ENCODE measurements at regions not wholly inside any gene's neighbourhood (a gene's known extent, or its start where the extent isn't known, plus 50 kb on each side); places are given as distances from the start of the nearest gene placed in this dataset.
"Not testable (repeated sequence)": the region's sequence is repeated elsewhere in the genome, so short reads cannot be mapped to it uniquely, and the experiment has no call there.

DNA sequence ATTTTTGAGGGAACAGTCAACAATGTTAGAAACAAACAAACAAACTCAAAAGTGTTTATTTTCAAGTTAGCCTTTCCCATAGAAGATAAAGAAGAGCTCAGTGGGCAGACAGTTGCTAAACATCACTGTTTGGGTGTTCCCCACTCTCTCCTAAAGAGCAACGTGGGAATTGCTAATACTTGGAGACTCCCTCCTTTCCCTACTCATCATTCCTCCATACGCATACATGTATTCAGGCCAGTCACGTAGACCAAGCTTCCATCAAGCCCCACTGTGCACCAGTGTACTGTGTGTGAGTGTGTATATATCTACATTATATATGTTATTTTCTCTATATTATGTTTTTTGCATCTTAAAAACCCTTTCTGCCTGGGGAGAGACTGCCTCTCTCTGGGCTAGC lies 115.0 kb upstream of the EGFLAM start:
- DNase-seq = no peak

DNA sequence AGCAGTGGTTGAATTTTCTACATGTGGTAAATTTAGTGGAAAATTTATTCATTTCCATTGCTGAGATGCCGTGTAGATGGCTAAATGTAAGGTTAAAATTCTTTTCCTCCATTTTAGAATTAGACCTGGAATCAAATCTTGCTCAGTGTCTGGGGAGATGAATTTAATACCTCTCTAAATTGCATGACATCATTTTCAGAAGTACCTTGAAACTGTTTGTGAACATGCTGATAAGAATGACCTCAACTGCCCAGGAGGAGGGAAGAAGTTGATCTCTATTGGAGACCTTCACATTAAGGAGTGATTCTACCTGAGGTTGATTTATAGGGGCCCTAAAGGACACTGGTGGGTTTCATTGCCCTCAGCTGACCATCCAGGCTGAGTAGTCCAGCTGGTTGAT lies 116.7 kb upstream of the EGFLAM start:
- DNase-seq = no peak

DNA sequence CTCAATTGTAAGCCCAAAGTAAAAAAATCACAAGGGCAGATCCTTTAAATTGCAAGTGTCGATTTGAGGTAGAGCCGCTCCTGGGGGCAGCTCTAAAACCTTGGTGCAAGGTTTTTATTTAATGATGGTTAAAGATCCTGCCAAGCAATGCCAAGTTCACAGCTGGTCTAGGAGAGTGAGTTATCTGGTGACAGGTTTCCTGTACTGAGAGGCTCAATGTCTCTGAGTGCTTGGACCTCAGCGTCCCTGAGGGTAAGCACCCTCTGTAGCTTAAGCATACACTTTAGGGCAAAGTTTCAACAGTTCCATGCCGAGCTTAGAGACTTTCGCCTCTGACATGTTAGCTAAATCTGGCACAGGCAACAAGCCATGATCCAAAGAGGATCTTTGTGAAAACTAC lies 119.8 kb upstream of the EGFLAM start:
- no peak for DNase-seq

DNA sequence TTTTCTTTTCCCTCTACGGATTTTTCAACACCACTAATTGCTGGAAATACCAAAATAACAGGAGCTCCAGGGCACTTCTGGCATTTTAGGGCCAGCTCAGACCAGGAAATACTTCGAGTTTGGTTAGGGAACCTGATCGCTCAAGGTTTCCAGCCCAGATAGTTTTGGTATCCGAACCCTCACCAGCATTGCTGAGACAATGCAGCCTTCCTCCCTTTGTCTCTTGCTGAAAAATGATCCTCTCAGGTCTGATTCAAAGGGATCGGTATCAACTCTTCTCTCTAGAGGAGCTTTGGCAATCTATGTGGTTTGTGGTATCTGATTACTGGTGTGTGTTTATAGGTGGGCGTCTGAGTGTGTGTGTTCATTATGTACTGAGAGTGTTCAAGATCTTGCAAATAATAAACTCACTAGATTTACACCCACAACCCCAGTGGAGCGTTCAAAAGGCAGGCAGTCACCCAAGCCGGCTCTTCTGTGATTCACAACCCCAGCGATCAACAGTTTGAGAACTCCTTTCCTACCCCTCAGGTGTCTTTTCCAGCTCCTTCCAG lies 122.8 kb upstream of the EGFLAM start:
- no peak for DNase-seq

DNA sequence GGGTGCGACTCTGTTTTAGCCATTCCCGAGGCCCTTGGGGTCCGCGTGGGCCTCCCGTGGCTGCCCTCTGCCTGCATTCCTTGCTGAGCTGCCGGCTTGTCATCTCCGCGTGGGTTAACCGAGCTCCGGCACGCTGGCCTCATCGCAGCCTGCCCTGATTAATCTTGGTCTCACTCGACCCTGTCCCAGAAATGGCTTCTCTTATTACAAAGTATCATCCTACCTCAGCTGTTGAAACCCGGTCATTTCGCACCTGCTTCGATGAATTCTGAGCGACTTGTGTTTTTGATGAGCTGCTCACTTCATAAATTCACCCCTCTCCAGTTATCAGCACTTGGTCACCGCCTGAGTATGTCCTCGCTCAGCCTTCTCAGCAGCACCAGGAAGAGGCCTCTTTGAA lies 123.5 kb upstream of the EGFLAM start:
- no peak for DNase-seq

DNA sequence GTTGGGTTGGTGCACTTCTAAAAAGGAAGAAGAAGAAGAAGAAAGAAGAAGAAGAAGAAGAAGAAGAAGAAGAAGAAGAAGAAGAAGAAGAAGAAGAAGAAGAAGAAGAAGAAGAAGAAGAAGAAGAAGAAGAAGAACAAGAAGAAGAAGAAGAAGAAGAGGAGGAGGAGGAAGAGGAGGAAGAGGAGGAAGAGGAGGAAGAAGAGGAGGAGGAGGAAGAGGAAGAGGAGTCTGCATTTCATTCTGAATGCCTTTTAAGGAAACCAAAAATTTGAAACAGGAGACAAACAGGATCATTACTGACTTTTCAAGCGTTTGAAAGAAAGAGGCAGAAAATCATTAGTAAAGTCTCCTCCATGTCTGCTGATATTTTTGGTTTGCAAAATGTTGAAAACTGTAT lies 124.1 kb upstream of the EGFLAM start:
- DNase-seq = not testable (repeated sequence)

DNA sequence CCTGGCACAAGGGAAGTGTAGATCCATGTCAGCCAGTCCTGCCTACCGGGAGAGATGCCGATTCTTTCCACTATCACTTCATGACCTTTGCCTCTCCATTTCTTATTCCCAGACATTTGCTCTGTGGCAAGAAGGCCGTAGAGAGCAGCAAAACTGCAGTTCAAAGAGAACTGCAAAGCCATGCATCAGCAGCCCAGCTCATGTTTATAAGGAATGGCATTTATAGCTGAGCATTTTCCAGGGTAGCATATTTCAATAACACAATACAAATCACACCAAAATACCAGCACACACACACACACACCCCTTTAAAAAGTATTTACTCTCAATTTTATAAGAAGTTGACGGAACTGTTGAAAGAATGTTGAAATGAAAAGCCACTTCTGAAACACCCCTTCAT lies 126.7 kb upstream of the EGFLAM start:
- no peak for DNase-seq

DNA sequence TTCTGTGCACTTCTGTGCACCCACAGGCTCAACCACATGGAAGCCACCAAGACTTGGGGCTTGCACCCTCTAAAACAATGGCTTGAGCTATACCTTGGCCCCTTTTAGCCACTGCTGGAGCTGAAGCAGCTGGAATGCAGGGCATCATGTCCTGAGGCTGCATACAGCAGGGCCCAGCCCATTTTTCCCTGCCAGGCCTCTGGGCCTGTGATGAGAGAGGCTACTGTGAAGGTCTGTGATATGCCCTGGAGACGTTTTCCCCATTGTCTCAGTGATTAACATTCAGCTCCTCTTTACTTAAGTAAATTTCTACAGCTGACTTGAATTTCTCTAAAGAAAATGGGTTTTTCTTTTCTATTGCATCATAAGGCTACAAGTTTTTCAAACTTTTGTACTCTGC lies 134.0 kb upstream of the EGFLAM start:
- no peak for DNase-seq

DNA sequence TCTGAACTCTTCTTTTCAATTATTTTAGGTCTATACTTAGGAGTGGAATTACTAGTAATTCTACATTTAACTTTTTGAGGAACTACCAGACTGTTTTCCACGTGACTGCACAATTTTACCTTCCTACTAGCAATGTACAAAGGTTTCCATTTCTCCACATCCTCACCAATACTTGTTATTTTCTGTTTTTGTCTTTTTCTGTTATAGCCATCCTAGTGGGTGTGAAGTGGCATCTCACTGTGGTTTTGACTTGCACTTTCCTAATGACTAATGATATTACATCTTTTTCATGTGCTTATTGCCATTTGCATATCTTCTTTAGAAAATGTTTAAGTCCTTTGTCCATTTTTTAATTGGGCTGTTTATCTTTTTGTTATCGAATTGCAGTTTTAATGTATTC lies 136.9 kb upstream of the EGFLAM start:
- no peak for DNase-seq

DNA sequence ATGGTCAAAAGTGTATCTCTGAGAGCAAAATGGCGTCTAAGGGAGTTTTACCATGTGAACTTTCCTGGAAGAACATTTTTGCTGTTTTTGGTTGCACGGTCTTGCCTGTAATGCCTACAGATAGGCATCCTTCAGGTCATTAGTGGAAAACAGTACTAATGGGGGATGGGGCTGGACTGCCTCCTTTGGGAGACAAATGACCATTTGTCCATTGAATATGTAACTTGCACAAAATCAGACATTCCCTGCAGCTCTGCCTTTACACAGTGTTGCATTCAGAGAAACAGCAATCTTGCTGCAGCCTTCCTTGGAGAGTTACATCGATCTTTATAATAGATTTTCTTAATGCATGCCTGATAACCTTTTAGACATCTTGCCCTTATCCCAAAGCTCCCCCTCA lies 138.5 kb upstream of the EGFLAM start:
- DNase-seq = no peak

DNA sequence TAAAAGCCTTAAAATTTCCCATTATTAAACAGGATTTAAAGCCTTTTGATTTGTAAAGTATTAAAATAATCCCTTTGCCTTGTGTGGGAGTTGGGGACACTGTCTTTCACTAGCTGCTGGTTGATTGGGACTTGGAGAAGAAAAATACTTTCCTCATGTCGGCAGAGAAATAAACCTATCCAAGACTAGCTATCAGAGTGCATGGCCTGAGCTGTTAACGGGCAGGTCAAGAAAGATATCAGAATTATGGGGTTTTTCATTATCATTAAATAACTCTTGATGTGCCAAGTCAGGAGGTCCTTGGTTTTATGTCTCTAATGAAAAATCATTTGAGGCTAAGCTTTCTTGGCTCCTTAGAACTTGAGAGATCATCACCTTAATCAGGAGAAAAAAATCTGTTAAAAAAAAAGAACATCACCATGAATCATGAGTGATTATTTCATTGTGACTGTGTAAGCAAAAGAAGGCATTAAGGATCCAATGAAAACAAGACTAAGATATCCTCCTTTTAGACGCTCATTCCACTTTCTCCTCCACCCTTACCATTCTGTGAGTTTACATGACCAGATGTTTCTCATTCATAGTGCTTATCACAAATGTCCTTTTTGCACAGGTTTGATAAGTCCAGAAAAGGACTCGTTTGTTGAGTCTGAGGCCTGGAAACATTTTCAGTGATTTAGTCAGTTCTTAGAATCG lies 140.4 kb upstream of the EGFLAM start:
- no peak for DNase-seq

DNA sequence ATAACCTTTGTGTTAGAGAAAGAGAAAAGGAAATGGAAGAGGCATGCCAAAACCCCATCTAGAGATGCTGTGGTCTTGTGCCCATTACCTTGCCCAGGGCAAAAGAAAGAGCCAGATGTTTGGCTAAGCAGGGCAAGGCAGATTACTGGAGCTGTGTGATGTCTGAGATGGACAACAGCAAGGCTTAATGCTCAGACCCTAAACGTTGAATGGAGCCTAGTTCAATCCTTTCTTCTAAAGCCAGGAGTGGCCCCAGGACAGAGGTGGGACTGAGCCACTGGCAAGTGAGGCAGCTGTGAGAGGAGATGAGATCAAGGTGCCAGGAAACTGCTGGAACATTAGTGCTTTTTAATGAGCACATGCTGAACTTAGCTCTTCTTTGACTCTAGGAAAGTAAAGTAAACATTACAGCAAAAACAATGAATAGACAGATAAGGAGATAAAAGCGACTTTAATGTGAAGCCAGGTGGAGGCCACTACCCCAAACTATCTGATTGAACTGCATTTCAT lies 143.0 kb upstream of the EGFLAM start:
- DNase-seq = no peak

DNA sequence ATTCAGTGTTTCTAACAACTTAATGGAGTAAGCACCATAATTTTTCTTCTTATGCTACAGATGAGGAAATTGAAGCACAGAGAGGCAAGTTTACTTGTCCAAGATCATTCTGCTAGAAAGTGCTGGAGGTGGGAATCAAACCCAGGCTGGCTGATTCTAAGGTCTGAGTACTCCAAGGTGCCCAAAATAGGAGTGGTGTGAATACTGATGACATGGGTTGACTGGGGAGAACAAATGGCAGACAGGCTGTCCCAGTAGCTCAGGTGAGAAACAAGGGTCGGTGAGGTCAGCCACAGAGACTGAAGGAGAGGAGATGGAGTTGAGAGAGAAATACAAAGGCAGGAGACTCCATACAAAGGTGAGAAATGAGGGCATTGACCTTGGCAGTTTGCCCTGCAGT lies 144.5 kb upstream of the EGFLAM start:
- DNase-seq = no peak

DNA sequence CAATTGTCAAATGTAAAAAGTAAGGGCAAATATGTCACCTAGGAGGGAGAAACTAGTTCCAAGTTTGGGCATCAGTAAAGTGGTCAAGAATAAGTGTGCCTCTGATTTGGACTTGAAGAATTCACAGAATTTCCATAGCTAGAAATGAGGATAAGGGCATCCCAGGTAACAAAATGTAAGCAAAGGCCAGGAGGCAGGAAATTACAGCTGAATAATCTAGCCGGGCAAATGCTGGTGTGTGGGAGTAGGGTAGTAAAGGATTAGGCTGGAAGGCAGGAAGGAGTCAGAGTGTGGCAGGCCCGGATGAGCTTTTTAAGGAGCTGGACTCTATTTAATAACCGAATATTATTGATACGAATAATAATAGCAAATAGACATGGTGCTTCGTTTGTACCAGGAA lies 144.9 kb upstream of the EGFLAM start:
- DNase-seq = no peak

DNA sequence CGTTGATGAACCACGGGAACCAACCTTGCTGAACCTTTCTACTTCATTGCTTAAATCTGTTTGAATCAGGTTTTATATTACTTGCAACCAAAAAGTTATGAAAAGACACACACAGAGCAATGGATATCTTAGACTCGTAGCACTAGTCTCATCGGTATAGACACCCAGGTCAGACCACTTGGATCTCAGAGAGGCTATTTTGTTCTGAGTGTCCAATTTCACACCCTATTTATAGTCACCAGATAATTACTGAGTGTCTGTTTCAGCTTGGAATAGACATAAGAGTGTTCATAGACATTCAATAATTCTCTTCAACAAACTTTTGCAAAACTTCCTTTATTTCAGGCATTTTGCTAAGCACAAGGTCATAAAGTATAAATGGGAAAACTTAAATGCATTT lies 145.4 kb upstream of the EGFLAM start:
- no peak for DNase-seq

DNA sequence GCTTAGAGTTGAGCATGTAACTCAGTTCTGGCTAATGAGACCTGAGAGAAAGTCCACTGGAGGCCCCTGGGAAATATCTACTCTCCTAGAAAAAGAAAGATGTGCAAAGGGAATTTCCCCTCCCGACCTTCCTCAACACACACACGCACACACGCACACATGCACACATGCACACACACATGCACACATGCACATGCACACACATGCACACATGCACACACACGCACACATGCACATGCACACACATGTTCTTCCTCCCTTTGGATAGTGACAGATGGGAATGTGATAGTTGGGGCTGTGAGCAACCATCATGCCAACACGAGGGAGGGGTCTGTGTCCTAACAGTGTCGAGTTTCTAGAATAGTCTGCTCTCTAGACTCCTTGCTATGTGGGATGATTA lies 148.2 kb upstream of the EGFLAM start:
- DNase-seq = no peak

DNA sequence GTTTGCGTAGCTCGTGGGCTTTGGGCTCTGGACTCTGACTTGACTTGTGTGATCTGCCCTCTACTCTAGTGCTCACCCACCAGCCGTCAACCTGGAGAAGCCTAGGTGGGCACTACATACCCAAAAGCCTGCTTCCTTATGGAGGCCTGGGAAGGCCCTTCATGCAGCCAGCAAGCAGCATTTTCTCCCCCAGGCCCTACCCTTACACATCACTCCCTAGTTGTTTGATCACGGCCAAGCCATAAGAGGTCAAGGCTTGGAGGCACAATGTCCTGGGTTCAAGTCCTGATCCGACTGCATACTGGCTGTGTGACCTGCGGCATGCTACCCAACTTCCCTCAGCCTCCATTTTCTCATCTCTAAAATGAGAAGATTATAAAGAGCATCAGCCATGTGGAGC lies 151.3 kb upstream of the EGFLAM start:
- no peak for DNase-seq

DNA sequence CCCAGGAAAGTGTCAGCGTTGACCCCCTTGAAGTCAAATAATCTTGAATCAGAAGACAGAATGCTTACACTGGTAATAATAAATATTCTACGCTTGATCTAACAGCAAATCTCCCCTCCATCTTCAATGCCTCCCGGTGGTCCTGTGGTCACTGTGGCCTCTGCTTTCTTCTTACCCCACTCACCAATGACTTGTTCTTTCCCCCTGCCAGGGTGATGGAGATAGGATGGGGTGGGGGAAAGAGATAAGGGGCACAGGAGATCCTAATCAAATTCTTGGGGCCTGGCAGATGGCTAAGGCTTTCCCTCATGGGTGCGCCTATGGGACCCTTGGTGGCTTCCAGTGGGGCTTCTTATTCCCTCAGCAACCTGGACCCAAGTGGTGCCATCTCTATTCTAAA lies 152.6 kb upstream of the EGFLAM start:
- no peak for DNase-seq

DNA sequence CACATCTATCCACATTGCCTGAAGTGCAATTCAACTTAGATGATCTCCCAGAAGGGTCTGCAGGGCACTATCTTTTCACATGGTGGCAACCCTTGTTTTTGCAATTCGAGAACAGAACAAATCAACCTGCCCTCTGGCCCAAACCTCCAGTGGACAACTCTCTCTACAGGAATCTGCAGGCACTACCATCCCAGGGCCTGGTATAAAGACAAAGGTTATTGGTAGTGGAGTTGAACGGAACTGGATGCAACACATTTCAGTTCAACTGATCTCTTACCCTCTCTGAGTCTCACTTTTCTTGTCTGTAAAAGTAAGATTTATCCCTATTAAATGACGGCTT lies 153.2 kb upstream of the EGFLAM start:
- DNase-seq = no peak

DNA sequence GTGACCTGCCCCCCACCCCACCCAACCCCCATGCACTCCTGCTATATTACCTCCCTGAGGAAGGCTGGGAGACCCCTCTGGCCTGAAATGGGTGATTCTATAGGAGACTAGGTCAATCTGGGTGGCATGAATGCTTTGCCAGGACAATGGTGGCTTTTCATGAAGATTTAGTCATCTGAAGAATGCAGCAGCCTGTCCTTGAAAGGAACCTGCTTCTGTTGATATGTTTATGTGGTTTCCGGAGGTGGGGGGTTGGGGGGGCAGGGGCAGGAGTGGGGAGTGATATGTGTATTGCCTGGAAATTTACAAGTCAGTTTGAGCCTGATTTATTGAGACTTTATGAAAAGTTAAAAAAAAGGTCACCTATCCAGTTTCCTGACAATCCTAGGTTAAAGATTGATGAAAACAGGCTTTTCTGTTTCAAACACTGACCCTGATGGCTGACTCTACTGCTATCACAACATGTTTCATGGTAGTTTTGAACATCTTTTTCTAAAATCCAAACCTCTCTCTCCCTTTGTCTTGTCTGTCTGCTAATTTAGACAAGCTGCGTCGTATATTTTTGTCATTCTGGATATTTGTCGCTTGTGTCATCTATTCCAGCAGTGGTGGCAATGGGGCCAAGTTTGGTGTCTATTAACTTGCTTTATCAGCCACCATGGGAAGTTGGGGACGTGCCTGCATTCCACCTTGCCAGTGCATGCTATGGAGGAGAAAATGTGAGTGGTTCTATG lies 153.7 kb upstream of the EGFLAM start:
- no peak for DNase-seq

DNA sequence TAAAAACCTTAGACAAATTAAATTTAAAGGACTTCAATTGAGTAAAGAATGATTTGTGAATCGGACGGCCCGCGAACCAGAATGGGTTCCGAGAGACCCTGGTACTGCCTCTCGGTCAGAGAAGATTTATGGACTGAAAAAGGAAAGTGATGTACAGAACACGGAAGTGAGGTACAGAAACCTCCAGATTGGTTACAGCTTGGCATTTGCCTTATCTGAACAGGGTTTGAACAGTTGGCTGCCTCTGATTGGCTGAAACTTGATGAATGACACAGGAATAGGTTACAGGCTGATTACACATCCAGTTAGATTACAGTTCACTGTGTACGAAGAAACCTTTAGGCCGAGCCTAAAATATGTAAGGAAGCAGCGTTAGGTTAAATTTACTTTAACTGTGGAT lies 156.5 kb upstream of the EGFLAM start:
- DNase-seq = no peak

DNA sequence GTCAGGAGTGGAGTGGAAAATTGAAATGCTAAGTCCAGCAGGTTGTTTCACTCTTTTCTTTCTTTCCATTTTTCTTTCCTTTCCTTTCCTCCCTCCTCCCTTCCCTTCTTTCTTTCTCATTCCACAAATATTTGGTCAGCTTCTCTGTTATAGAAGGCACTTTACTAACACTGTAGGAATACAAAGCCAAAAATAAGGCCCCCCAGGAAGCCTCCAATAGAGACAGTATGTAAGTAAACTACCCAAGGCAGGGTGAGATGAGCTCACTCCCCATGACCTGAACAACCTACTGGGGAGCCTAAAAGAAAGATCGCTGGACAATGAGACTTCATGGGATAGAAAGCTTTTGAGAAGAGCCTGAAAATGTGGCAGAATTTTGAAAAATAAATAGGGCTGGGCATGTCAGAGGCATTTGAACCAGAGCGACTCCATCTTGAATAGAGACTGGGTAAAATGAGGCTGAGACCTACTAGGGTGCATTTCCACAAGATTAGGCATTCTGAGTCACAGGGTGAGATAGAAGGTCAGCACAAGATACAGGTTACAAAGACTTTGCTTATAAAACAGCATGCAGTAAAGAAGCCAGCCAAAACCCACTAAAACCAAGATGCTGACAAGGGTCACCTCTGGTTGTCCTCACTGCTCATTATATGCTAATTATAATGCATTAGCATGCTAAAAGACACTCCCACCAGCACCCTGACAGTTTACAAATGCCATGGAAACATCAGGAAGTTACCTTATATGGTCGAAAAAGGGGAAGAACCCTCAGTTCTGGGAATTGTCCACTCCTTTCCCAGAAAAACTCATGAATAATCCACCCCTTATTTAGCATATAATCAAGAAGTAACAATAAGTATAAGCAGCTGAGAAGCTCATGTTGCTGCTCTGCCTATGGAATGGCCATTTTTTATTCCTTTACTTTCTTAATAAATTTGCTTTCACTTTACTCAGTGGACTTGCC lies 158.9 kb upstream of the EGFLAM start:
- no peak for DNase-seq

DNA sequence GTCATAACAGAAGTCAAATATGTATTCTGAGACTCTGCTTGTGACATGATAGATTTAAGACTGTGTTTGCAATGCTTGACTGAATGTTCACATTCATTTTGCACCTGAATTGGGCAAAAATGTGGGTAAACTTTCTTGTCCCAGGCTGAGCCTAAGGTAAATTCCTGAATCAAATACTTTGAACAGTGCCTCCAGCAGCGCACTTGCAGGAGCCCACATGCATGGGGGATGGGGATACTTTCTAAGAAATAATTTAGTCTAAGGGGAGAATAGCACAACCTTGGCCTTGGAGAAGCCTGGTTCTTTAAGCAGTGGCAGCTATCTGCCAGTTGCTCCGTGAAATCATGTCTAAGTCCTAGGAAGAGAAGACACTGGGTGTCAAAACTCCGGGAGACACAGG lies 163.5 kb upstream of the EGFLAM start:
- DNase-seq = no peak

Data from NCI-H526 treated with DMSO at 0.1 percent for 48 hours (cell line).